Trophoblast cell (in vitro differentiated cells and primary cell): ENCODE measurements at regions not wholly inside any gene's neighbourhood (a gene's known extent, or its start where the extent isn't known, plus 50 kb on each side); places are given as distances from the start of the nearest gene placed in this dataset.

ENCODE experiments used
- DNase-seq, 2 donors: peaks; one replicate each; pipeline ENCODE4 v3.0.0-alpha.2; 2016
- H2AFZ ChIP-seq: 2 replicates; pipeline ENCODE4 v1.6.1; 2013; ENCODE audit warnings: low read length, moderate library complexity, mild to moderate bottlenecking; ENCODE audit not compliant: insufficient read depth, poor library complexity
- H2AK5ac ChIP-seq: 2 replicates; pipeline ENCODE4 v1.6.1; 2013; ENCODE audit warnings: mild to moderate bottlenecking, low read length
- H2BK120ac ChIP-seq: 2 replicates; pipeline ENCODE4 v1.6.1; 2013; ENCODE audit warnings: low read length, mild to moderate bottlenecking, moderate library complexity; ENCODE audit not compliant: insufficient read depth, poor library complexity
- H2BK12ac ChIP-seq: 2 replicates; pipeline ENCODE4 v1.6.1; 2013; ENCODE audit warnings: mild to moderate bottlenecking, low read length, moderate library complexity
- H2BK5ac ChIP-seq: 2 replicates; pipeline ENCODE4 v1.6.1; 2013; ENCODE audit warnings: low read length, low read depth, moderate library complexity, mild to moderate bottlenecking; ENCODE audit not compliant: poor library complexity
- H3K14ac ChIP-seq: 2 replicates; pipeline ENCODE4 v1.6.1; 2013; ENCODE audit warnings: mild to moderate bottlenecking, low read length
- H3K18ac ChIP-seq: 2 replicates; pipeline ENCODE4 v1.6.1; 2013; ENCODE audit warnings: mild to moderate bottlenecking, low read length
- H3K23ac ChIP-seq: 2 replicates; pipeline ENCODE4 v1.6.1; 2013; ENCODE audit warnings: low read length
- H3K27ac ChIP-seq: 2 replicates; pipeline ENCODE4 v1.5.1; 2013; ENCODE audit warnings: low read depth, mild to moderate bottlenecking, inconsistent platforms, low read length, moderate library complexity
- H3K27me3 ChIP-seq: 2 replicates; pipeline ENCODE4 v1.6.1; 2013; ENCODE audit warnings: inconsistent platforms, mild to moderate bottlenecking, low read length, moderate library complexity; ENCODE audit not compliant: insufficient read depth
- H3K36me3 ChIP-seq, 2 experiments: 1 replicate in 1 of 2; 2 replicates in 1 of 2; pipeline ENCODE4 v1.6.1; 2013; ENCODE audit warnings: low read length in 2 of 2, mild to moderate bottlenecking in 2 of 2, moderate library complexity in 1 of 2; ENCODE audit not compliant: insufficient read depth in 2 of 2, control insufficient read depth in 1 of 2
- H3K4ac ChIP-seq: 2 replicates; pipeline ENCODE4 v1.6.1; 2013; ENCODE audit warnings: low read depth, mild to moderate bottlenecking, low read length, moderate library complexity
- H3K4me1 ChIP-seq, 2 experiments: 1 replicate in 1 of 2; 2 replicates in 1 of 2; pipeline ENCODE4 v1.6.1; 2013; ENCODE audit warnings: low read length in 2 of 2, mild to moderate bottlenecking in 2 of 2, moderate library complexity in 1 of 2; ENCODE audit not compliant: insufficient read depth in 2 of 2, control insufficient read depth in 1 of 2
- H3K4me2 ChIP-seq: 2 replicates; pipeline ENCODE4 v1.6.1; 2013; ENCODE audit warnings: inconsistent platforms, mild to moderate bottlenecking, low read length, moderate library complexity
- H3K4me3 ChIP-seq: 2 replicates; pipeline ENCODE4 v1.5.1; 2013; ENCODE audit warnings: mild to moderate bottlenecking, low read depth, low read length, inconsistent platforms
- H3K79me1 ChIP-seq: one replicate; pipeline ENCODE4 v1.6.1; 2013; ENCODE audit warnings: low read length
- H3K79me2 ChIP-seq: 2 replicates; pipeline ENCODE4 v1.6.1; 2013; ENCODE audit warnings: low read length, mild to moderate bottlenecking; ENCODE audit not compliant: control insufficient read depth, insufficient read depth, poor library complexity
- H3K9ac ChIP-seq: 2 replicates; pipeline ENCODE4 v1.6.1; 2013; ENCODE audit warnings: mild to moderate bottlenecking, low read length
- H3K9me3 ChIP-seq: 2 replicates; pipeline ENCODE4 v1.6.1; 2013; ENCODE audit warnings: low read depth, mild to moderate bottlenecking, control low read depth, inconsistent platforms, low read length; ENCODE audit not compliant: insufficient read depth
- H4K12ac ChIP-seq: 2 replicates; pipeline ENCODE4 v1.6.1; 2013; ENCODE audit warnings: low read depth, mild to moderate bottlenecking, low read length, moderate library complexity
- H4K8ac ChIP-seq: 2 replicates; pipeline ENCODE4 v1.6.1; 2013; ENCODE audit warnings: low read depth, mild to moderate bottlenecking, low read length, moderate library complexity
- H4K91ac ChIP-seq: one replicate; pipeline ENCODE4 v1.6.1; 2013; ENCODE audit warnings: low read depth, mild to moderate bottlenecking, low read length, moderate library complexity
- WGBS: extraction: QIAGEN DNeasy Blood & Tissue Kit; methylation state at CpG from one replicate; pipeline ENCODE4 v1.1.7; 2013; ENCODE audit warnings: missing lambda C conversion rate; ENCODE audit not compliant: insufficient read length, insufficient coverage; ENCODE audit errors: extremely low coverage; 5-methylcytosine and 5-hydroxymethylcytosine counted together

GRCh38 chr12:75947156-75947723, 84.3 kb downstream of the PHLDA1 start:
- no peak overlapping the region for H3K4me2 ChIP-seq
- no peak overlapping the region for H2BK5ac ChIP-seq
- H3K9ac ChIP-seq: no peak overlapping the region
- H2BK12ac ChIP-seq: no peak overlapping the region
- no peak for DNase-seq
- H2AK5ac ChIP-seq: no peak overlapping the region
- H3K27ac ChIP-seq: no peak overlapping the region
- H3K36me3 ChIP-seq: no peaks in the 10 kb centered on the region
- no peak overlapping the region for H2AFZ ChIP-seq
- no peaks in the 10 kb centered on the region for H3K9me3 ChIP-seq
- no peak overlapping the region for H3K23ac ChIP-seq
- no peaks in the 10 kb centered on the region for H3K27me3 ChIP-seq
- no peak overlapping the region for H3K18ac ChIP-seq
- no peak overlapping the region for H4K8ac ChIP-seq
- H4K91ac ChIP-seq: no peak overlapping the region
- peaks cover 2 to 9% of the 10 kb centered on the region in 2 experiments for H3K4me1 ChIP-seq
- H3K4ac ChIP-seq: no peak overlapping the region
- H3K79me1 ChIP-seq: peaks cover 6% of the 10 kb centered on the region
- no CpG with 5 or more reads among the region's 4 CpGs for WGBS
- H3K79me2 ChIP-seq: no peaks in the 10 kb centered on the region
- no peak overlapping the region for H4K12ac ChIP-seq
- no peak overlapping the region for H3K4me3 ChIP-seq
- no peak overlapping the region for H3K14ac ChIP-seq
- no peak overlapping the region for H2BK120ac ChIP-seq

- H4K91ac ChIP-seq: no peak overlapping the region
- no peak overlapping the region for H4K12ac ChIP-seq
- no peak overlapping the region for H2BK5ac ChIP-seq
- H2BK12ac ChIP-seq: no peak overlapping the region
- H3K4me3 ChIP-seq: no peak overlapping the region
- no peaks in the 10 kb centered on the region for H3K79me2 ChIP-seq
- no peak overlapping the region for H3K27ac ChIP-seq
- no CpG with 5 or more reads among the region's 4 CpGs for WGBS
- H3K79me1 ChIP-seq: peaks cover 6% of the 10 kb centered on the region
- H2BK120ac ChIP-seq: no peak overlapping the region
- H3K27me3 ChIP-seq: no peaks in the 10 kb centered on the region
- peaks cover 2 to 9% of the 10 kb centered on the region in 2 experiments for H3K4me1 ChIP-seq
- no peak overlapping the region for H4K8ac ChIP-seq
- no peak overlapping the region for H2AK5ac ChIP-seq
- no peak overlapping the region for H3K23ac ChIP-seq
- peak; percentile 6 to 54 for DNase-seq
- H3K36me3 ChIP-seq: no peaks in the 10 kb centered on the region
- H3K4ac ChIP-seq: no peak overlapping the region
- no peak overlapping the region for H2AFZ ChIP-seq
- no peak overlapping the region for H3K9ac ChIP-seq
- H3K14ac ChIP-seq: no peak overlapping the region
- H3K9me3 ChIP-seq: no peaks in the 10 kb centered on the region
- no peak overlapping the region for H3K4me2 ChIP-seq
- no peak overlapping the region for H3K18ac ChIP-seq
These were observed 86.0 kb downstream of the PHLDA1 start for GRCh38 chr12:75945581-75945980.

GRCh38 chr12:75944905-75945432, 86.6 kb downstream of the PHLDA1 start:
- no peaks in the 10 kb centered on the region for H3K79me2 ChIP-seq
- no peak overlapping the region for H4K8ac ChIP-seq
- H4K12ac ChIP-seq: no peak overlapping the region
- no peak overlapping the region for H3K4me3 ChIP-seq
- peaks cover 1% of the 10 kb centered on the region for H3K9me3 ChIP-seq
- H2AK5ac ChIP-seq: no peak overlapping the region
- H3K18ac ChIP-seq: no peak overlapping the region
- H3K36me3 ChIP-seq: no peaks in the 10 kb centered on the region
- H3K79me1 ChIP-seq: peaks cover 6% of the 10 kb centered on the region
- no peak overlapping the region for H3K14ac ChIP-seq
- H2AFZ ChIP-seq: no peak overlapping the region
- peaks cover 2 to 9% of the 10 kb centered on the region in 2 experiments for H3K4me1 ChIP-seq
- no CpG with 5 or more reads among the region's 4 CpGs for WGBS
- no peak overlapping the region for H3K4me2 ChIP-seq
- H3K9ac ChIP-seq: no peak overlapping the region
- H3K4ac ChIP-seq: no peak overlapping the region
- DNase-seq: peak in 1 of 2 donors; percentile 31
- peak overlapping the region; percentile 63 for H2BK120ac ChIP-seq
- peak overlapping the region; percentile 58 for H2BK12ac ChIP-seq
- no peaks in the 10 kb centered on the region for H3K27me3 ChIP-seq
- H3K27ac ChIP-seq: peak overlapping the region; percentile 77
- H3K23ac ChIP-seq: no peak overlapping the region
- H4K91ac ChIP-seq: peak overlapping the region; percentile 50
- peak overlapping the region; percentile 52 for H2BK5ac ChIP-seq

GRCh38 chr12:75944097-75944904, 87.3 kb downstream of the PHLDA1 start:
- peak overlapping the region; percentile 52 for H2BK5ac ChIP-seq
- H2BK12ac ChIP-seq: peak overlapping the region; percentile 54
- no peak overlapping the region for H3K23ac ChIP-seq
- WGBS: no CpG with 5 or more reads among the region's 1 CpG
- no peak overlapping the region for H3K4me3 ChIP-seq
- no peaks in the 10 kb centered on the region for H3K36me3 ChIP-seq
- no peak overlapping the region for H3K4me2 ChIP-seq
- H3K18ac ChIP-seq: no peak overlapping the region
- peak overlapping the region; percentile 63 for H2BK120ac ChIP-seq
- H3K79me1 ChIP-seq: peaks cover 6% of the 10 kb centered on the region
- no peak overlapping the region for H3K14ac ChIP-seq
- no peak overlapping the region for H3K4ac ChIP-seq
- no peaks in the 10 kb centered on the region for H3K27me3 ChIP-seq
- H3K4me1 ChIP-seq: peaks cover 2 to 9% of the 10 kb centered on the region in 2 experiments
- H3K9me3 ChIP-seq: peaks cover 1% of the 10 kb centered on the region
- no peak overlapping the region for H2AFZ ChIP-seq
- H4K91ac ChIP-seq: peak overlapping the region; percentile 28
- H4K12ac ChIP-seq: no peak overlapping the region
- peak overlapping the region; percentile 78 for H3K27ac ChIP-seq
- no peak overlapping the region for H4K8ac ChIP-seq
- no peak overlapping the region for H2AK5ac ChIP-seq
- DNase-seq: peak; percentile 33 to 73
- no peak overlapping the region for H3K9ac ChIP-seq
- no peaks in the 10 kb centered on the region for H3K79me2 ChIP-seq
